Nephron progenitor cell (in vitro differentiated cells): ENCODE measurements at regions not wholly inside any gene's neighbourhood (a gene's known extent, or its start where the extent isn't known, plus 50 kb on each side); places are given as distances from the start of the nearest gene placed in this dataset.
A peak's percentile ranks its signal among the peaks of the same experiment; 100 is the strongest.

ENCODE experiments used
- DNase-seq: peaks from one replicate; pipeline ENCODE4 v3.0.0; 2021
- H3K27ac Mint-ChIP-seq: 2 replicates; pipeline ENCODE4 v1.8.0; 2021; ENCODE audit warnings: mild to moderate bottlenecking, moderate library complexity, mixed read lengths
- H3K27me3 Mint-ChIP-seq: 2 replicates; pipeline ENCODE4 v1.8.0; 2021; ENCODE audit warnings: mild to moderate bottlenecking, low read depth, mixed read lengths; ENCODE audit not compliant: poor library complexity
- H3K36me3 Mint-ChIP-seq: 2 replicates; pipeline ENCODE4 v1.8.0; 2021; ENCODE audit warnings: low read depth, mixed read lengths
- H3K4me1 Mint-ChIP-seq: 2 replicates; pipeline ENCODE4 v1.8.0; 2021; ENCODE audit warnings: mixed read lengths
- H3K4me3 Mint-ChIP-seq: 2 replicates; pipeline ENCODE4 v1.8.0; 2021; ENCODE audit warnings: mild to moderate bottlenecking, moderate library complexity, mixed read lengths
- H3K9me3 Mint-ChIP-seq: 2 replicates; pipeline ENCODE4 v1.8.0; 2021; ENCODE audit warnings: mild to moderate bottlenecking, moderate library complexity, mixed read lengths
- TF ChIP-seq, protein P1 (sequence below): fragments of 200-600 bp; sonication (generic); IDR thresholded peaks from 2 replicates; pipeline ENCODE4 v1.5.0; 2021; ENCODE audit warnings: antibody characterized with exemption

- H3K4me3 Mint-ChIP-seq, result no peak overlapping the region
These were observed 153.5 kb upstream of the NFE2L3 start for GRCh38 chr7:25998499-25998898.

GRCh38 chr7:26000841-26001240 is 151.2 kb upstream of the NFE2L3 start:
- no peak for DNase-seq
- H3K9me3 Mint-ChIP-seq, result no peaks in the 10 kb centered on the region
- H3K27me3 Mint-ChIP-seq, result peaks cover 6% of the 10 kb centered on the region
- H3K4me3 Mint-ChIP-seq, result no peak overlapping the region
- H3K4me1 Mint-ChIP-seq, result peaks cover 10% of the 10 kb centered on the region
- TF ChIP-seq, protein P1, sequence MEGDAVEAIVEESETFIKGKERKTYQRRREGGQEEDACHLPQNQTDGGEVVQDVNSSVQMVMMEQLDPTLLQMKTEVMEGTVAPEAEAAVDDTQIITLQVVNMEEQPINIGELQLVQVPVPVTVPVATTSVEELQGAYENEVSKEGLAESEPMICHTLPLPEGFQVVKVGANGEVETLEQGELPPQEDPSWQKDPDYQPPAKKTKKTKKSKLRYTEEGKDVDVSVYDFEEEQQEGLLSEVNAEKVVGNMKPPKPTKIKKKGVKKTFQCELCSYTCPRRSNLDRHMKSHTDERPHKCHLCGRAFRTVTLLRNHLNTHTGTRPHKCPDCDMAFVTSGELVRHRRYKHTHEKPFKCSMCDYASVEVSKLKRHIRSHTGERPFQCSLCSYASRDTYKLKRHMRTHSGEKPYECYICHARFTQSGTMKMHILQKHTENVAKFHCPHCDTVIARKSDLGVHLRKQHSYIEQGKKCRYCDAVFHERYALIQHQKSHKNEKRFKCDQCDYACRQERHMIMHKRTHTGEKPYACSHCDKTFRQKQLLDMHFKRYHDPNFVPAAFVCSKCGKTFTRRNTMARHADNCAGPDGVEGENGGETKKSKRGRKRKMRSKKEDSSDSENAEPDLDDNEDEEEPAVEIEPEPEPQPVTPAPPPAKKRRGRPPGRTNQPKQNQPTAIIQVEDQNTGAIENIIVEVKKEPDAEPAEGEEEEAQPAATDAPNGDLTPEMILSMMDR, result no peak
- H3K36me3 Mint-ChIP-seq, result no peaks in the 10 kb centered on the region
- no peak overlapping the region for H3K27ac Mint-ChIP-seq

More at GRCh38 chr7:25998499-25998898, 153.5 kb upstream of the NFE2L3 start:
- DNase-seq, result no peak
- peaks cover 9% of the 10 kb centered on the region for H3K9me3 Mint-ChIP-seq
- H3K36me3 Mint-ChIP-seq, result no peaks in the 10 kb centered on the region
- H3K27me3 Mint-ChIP-seq, result peaks cover 6% of the 10 kb centered on the region
- TF ChIP-seq, protein P1, result no peak
- no peak overlapping the region for H3K27ac Mint-ChIP-seq
- H3K4me1 Mint-ChIP-seq, result peaks cover 20% of the 10 kb centered on the region

- no peak for DNase-seq
- TF ChIP-seq, protein P1, result no peak
- Mint-ChIP-seq H3K4me1 (peaks cover 10% of the 10 kb centered on the region), H3K9me3 (no peaks in the 10 kb centered on the region), H3K4me3 (no peak overlapping the region), H3K36me3 (no peaks in the 10 kb centered on the region), H3K27me3 (peaks cover 9% of the 10 kb centered on the region), H3K27ac (peak overlapping the region; percentile 64)
These were observed 150.2 kb upstream of the NFE2L3 start for GRCh38 chr7:26001662-26002244.

DNA sequence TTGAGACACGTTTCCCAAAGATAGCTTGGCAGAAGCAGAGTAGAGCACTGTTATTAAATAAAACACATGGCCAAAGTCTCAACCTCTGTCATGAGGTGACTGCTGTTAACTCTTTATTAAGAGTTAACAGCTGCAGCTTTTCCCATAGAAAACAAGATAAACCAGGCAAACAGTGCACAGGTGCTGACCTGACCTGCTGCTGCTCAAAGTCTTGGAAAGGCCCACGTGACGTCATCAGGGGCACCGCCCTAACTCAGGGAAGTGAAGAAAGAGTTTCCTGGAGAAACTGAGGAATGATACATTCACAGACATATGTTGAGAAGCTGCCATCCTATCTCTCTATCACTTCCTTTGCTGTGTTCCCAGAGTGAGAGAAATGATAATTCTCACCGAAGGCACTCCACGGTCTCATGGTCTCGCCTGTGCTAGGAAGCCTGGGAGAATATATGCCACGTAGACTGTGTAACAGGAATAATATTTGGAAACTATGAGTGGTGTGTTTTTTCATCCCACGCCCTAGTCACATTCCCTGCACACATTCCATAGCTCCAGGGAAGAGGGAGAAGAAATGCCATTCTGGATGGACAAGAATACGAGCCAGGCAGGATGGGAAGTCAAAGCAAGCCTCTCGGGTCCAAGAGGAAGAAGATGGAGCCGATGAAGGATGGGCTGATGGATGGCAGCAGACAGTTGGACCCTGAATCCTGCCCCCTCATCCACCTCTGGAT is 146.2 kb upstream of the NFE2L3 start:
- no peak overlapping the region for H3K4me3 Mint-ChIP-seq
- H3K36me3 Mint-ChIP-seq, result no peaks in the 10 kb centered on the region
- H3K27me3 Mint-ChIP-seq, result peaks cover 7% of the 10 kb centered on the region
- no peak overlapping the region for H3K27ac Mint-ChIP-seq
- no peaks in the 10 kb centered on the region for H3K9me3 Mint-ChIP-seq
- DNase-seq, result no peak
- peaks cover 14% of the 10 kb centered on the region for H3K4me1 Mint-ChIP-seq
- TF ChIP-seq, protein P1, result no peak

DNA sequence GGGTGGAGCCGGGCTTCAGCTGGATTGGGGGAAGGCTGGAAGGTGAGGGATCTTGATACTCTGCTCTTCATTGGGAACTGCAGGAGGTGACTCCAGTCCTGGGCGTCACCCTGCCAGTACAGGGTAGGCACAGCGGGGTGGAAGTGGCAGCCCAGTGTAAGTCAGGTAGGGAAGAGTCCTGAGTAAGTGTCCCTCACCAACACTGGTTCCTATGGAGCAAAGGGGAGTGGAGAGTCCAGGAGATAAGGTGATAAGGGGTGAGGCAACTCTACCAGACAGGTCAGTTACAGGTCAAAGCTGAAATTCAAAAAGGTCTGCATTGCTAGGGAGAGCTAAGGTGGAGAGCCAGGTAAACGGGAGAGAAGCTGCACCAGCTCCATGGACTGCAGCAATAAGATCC is 145.6 kb upstream of the NFE2L3 start:
- no peak for DNase-seq
- no peaks in the 10 kb centered on the region for H3K36me3 Mint-ChIP-seq
- peaks cover 7% of the 10 kb centered on the region for H3K27me3 Mint-ChIP-seq
- no peak overlapping the region for H3K27ac Mint-ChIP-seq
- TF ChIP-seq, protein P1, result no peak
- H3K4me1 Mint-ChIP-seq, result peaks cover 14% of the 10 kb centered on the region
- H3K9me3 Mint-ChIP-seq, result no peaks in the 10 kb centered on the region
- H3K4me3 Mint-ChIP-seq, result no peak overlapping the region

DNA sequence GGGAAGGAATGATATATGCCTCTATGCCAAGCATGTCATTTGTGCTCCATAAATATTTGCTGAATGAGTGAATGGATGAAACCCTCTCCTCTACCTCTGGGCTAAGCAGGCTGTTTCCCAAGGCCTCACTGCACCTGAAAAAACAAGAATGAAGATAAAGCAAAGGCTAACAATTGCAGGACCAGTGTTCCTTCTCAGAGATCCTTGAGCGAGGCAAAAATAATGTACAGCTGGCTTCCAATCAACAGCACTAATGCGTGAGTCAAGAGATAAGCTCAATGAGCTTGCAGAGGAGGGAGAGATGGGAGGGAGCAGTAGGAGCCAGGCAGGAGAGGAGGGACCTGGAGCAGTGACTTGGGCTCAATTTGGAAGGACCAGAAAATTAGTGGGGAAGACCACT is 144.5 kb upstream of the NFE2L3 start:
- DNase-seq, result no peak
- Mint-ChIP-seq H3K36me3 (no peaks in the 10 kb centered on the region), H3K4me1 (peaks cover 5% of the 10 kb centered on the region), H3K4me3 (no peak overlapping the region), H3K27ac (no peak overlapping the region), H3K9me3 (no peaks in the 10 kb centered on the region), H3K27me3 (peaks cover 7% of the 10 kb centered on the region)
- TF ChIP-seq, protein P1, result no peak
